Pons (tissue), 1 donor: ENCODE measurements at regions not wholly inside any gene's neighbourhood (a gene's known extent, or its start where the extent isn't known, plus 50 kb on each side); places are given as distances from the start of the nearest gene placed in this dataset.
"Not testable (repeated sequence)": the region's sequence is repeated elsewhere in the genome, so short reads cannot be mapped to it uniquely, and the experiment has no call there.

ENCODE experiments used
- DNase-seq: peaks from one replicate; pipeline ENCODE4 v3.0.0-alpha.2; 2016; ENCODE audit warnings: low spot score

- DNase-seq, result no peak
Measured at GRCh38 chr3:176193032-176193730, 1004.1 kb downstream of the TBL1XR1 start.

DNA sequence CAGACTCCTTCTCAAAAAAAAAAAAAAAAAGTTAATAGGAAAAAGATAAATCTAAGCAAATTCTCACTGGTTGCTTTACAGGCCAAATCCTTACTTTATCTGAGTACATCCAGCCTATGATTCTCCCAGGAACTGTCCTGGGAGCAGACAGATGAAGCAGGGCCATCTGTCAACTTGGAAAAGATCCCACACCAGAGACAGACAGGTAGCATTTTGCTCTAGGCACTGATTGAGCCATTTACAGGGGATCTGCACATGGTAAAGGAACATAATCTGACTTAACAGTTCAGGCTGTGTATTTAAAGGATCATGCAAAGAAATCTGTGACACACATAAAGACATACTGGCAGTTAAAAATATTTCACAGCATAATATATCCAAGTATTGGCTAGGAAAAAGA, 1006.5 kb downstream of the TBL1XR1 start:
- no peak for DNase-seq

DNA sequence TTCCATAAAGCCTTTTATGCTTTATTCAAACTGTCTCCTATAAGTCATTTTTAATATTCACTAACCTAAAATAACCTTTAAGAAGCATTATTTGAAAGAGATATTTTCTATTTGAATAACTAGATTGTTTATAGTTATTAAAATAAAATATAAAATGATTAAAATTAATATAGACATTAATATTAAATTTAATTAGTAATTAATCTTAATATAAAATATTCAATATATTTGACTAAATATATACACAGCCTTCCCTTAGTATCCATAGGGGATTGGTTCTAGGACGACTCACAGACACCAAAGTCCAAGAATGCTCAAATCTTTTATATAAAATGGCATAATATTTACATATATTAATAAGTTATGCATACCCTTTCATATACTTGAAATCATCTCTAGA, 1014.1 kb downstream of the TBL1XR1 start:
- DNase-seq, result no peak

DNA sequence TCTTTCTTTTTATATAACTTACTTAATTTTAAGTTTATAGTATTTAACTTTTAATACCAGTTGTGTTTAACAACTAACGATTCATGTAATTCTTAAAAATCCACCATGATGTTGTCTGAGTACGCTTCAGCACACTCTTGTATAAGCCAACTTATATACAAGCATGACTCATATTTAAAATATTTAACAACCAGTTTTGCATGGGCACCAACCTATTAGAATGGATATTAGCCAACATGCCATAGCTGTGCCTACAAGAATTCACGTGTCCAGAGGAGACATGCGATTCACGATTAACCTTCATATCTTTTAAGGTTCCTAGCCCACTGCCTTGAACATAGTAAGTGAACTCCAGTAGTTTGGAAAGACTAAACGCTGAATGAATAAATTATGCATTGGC, 1023.2 kb downstream of the TBL1XR1 start:
- no peak for DNase-seq

- no peak for DNase-seq
Measured at GRCh38 chr3:176172492-176172891, 1024.8 kb downstream of the TBL1XR1 start.

DNA sequence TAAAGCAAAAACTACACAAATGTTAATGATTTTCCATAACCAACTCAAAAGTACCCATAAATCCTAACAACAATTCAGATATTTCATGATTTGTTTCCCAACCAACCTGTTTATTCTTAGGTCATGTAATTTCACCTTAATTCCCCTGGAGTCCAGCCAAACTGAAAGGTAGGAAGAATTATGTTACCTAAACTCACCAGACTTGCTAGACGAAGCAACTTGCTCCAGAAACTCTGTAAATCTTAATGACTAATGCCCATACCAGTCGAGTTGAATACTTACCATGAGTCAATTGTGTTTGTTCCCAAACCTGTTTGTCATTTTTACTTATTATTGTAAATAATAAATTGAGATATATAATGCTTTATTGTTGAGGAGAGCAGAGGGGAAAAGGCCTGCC, 1030.0 kb downstream of the TBL1XR1 start:
- DNase-seq, result no peak

GRCh38 chr3:176160997-176161396, 1036.3 kb downstream of the TBL1XR1 start:
- no peak for DNase-seq

DNA sequence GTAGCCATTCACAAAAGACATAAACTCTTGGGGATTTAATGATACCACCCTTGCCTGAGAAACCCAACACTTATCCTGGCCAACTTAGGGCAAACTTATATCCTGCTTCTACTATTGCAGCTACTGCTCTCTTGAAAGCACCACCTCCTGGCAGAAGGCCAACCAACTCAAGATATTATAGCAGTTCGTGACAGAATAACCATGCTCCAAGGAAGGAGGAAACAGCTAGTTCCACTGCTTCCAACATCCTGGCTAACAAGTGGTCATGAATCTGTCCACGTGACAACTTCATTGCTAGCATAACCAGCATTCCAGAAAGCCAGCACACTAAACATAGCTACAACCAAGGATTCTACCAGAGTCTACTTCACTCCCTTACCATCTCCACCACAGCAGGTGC, 1037.5 kb downstream of the TBL1XR1 start:
- DNase-seq, result no peak

GRCh38 chr3:176155012-176155411, 1042.3 kb downstream of the TBL1XR1 start:
- no peak for DNase-seq

DNA sequence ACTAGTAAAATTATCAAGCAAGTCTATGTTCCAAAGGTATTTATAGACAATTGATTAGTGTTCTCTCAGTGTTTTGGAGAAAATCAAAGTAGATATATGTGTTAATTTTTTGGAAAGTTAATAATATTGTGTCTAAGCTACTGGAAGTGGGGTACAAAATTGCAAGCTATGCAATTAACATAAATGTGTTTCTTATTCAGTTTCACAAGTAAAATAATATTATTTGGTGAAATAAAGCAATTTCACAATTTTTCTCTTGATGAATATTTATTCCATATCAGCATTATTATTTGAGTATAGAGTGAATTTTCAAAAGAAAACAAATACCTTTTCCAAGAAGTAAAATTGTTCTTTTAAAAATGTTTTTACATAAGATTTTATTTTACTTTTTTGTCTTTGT, 1047.7 kb downstream of the TBL1XR1 start:
- no peak for DNase-seq

DNA sequence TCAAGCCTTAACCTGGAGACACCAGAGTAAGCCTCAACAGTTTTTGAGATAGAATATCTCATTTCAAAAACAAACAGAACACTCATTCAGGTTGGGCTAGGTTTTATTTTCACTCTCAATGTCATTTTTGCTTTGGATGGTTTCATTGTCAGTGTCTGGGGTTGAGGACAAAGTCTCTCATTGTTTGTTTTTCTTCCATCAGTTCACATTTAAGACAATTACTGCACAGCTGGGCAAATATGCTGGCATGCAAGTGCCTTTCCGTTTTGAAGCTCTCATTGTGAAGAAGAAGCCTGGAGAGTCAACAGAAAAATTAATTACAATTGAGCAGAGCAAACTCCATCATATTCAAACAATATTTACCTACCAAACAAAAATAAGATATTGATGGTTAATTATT, 1050.0 kb downstream of the TBL1XR1 start:
- DNase-seq, result peak; percentile 93

GRCh38 chr3:176141837-176142236, 1055.4 kb downstream of the TBL1XR1 start:
- no peak for DNase-seq

DNA sequence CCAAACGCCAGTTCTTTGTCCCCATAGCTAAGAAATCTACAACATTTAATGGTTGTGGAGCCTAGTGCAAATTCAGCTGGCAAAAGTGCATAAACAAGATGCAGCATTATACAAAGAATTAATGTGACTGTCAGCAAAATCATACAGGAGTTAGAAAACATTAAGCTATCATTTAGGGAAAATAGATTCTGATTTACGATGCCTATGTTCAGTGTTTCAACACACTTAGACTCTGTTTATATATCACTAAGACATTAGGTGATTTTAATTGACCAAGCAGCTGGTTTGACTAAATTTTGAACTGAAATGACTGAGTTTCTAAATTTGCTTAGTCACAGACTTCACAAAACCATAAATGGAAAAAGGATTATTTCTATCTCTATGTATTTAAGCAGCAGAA, 1076.8 kb downstream of the TBL1XR1 start:
- no peak for DNase-seq

- no peak for DNase-seq
Measured at GRCh38 chr3:176119826-176120225, 1077.5 kb downstream of the TBL1XR1 start.

DNA sequence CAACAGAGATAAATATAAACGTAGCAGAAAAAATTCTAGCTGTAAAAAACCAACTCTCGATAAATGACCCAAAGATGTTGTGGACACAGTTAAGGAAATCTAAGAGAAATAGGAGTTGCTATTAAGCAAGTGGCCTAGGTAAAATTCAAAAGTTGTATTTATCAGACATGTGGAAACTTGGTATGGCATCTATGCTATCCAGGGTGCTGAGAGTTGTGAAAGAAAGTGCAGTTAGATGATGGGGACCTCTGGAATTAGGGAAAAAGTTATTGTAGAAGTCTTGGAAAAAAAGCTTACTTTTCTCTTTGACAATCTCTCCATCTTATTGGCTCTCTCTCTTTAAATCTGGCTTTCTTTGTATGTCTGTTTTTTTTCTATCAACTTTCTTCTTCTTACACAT, 1090.9 kb downstream of the TBL1XR1 start:
- DNase-seq, result no peak

DNA sequence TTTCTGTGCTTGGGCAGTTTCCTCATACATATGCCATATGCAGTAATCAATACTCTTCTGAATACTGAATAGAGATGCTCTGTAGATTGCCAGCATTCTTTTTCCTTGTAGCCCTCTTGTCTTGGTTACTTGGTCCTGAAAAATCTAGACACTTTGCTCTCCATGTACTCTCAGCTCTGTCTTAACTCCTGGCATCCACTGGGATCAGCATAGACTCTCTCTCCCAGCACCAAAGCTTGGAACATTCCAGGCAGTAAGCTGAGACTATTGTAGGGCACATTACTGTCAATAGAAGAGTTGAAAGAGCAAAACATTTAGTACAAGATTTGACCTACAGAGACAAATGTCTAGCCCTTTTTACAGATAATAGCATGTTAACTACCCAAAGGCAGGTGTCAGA, 1100.3 kb downstream of the TBL1XR1 start:
- no peak for DNase-seq

- DNase-seq, result not testable (repeated sequence)
Measured at GRCh38 chr3:176093892-176094291, 1103.4 kb downstream of the TBL1XR1 start.

DNA sequence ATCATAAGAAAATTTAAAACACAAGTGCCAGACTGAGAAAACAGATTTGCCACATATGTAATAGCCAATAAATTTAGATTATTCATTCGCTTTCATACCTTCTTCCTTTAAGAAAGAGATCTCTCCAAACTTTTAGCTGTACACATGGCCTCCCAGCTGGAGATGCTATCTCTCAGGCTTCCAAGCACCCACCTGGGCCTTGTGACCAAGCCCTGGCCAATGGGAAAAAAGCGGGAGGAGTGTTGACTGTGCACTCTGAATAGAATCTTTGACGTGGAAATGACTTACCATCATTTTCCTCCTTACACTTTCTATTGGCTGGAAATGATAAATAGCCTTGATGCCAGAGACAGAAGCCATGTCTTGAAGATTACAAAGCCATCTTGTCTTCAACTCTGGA, 1106.6 kb downstream of the TBL1XR1 start:
- DNase-seq, result no peak

GRCh38 chr3:176088962-176089383, 1108.3 kb downstream of the TBL1XR1 start:
- DNase-seq, result no peak

GRCh38 chr3:176087066-176087697, 1110.1 kb downstream of the TBL1XR1 start:
- no peak for DNase-seq

DNA sequence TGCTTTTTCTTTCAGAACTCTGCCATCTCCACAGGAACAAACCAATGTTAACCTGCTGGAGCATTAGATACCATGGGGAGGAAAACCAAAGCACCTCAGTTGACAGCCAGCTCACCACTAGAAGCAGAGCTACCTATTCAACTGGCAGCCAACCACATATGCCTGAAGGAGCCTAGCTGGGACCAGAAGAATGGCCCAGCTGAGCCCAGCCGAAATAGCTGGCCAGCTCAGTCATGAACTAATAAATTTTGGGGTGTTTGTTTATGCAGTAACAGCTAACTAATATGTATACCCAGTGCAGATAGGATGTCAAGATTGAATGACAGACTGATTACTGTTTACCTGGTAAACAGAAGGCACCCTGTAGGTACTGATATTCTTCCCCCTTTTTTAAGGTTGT, 1117.5 kb downstream of the TBL1XR1 start:
- no peak for DNase-seq

DNA sequence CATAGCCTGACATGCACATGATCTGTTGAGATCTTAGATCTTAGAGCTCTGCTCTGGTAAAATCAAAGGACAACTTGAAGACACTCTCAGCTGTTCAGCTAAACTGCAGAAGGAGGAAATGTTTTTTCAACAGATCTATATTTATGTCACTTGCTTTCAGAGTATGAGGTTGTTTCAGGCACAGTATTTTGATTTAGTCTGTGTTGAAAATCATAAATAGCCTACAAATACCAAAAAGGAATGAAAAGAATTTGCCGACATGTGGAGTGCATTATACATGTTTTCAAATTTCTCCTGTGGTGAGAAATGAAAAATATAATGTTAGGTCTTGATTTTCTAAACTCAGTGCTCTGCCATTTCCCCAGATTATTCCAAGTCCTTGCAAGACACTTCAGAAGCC, 1118.4 kb downstream of the TBL1XR1 start:
- DNase-seq, result no peak

DNA sequence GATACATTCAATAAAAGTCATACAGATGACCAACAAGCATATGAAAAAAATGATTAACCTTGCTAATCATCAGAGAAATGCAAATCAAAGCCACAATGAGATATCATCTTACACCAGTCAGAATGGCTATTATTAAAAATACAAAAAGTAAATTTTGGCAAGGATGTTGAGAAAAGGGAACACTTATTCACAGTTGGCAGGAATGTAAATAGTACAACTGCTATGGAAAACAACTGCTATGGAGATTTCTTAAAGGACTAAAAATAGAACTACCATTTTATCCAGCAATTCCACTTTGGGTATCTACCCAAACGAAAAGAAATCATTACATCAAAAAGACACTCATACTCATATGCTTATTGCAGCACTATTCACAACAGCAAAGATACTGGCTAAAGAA, 1121.8 kb downstream of the TBL1XR1 start:
- DNase-seq, result no peak

DNA sequence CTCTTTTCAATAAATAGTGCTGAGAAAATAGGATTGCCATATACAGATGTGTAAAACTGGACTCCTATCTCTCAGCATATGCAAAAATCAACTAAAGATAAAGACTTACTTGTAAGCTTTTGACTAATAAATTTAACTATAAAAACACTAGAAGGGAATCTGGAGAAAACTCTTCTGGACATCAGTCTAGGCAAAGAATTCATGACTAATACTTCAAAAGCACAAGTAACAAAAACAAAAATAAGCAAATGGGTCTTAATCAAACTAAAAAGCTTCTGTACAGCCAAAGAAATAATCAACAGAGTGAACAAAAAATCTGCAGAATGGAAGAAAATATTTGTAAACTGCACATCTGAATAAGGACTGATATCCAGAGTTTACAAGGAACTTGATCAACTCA, 1122.2 kb downstream of the TBL1XR1 start:
- no peak for DNase-seq
